DMS53 treated with DMSO at 0.1 percent for 48 hours (cell line): ENCODE measurements at regions not wholly inside any gene's neighbourhood (a gene's known extent, or its start where the extent isn't known, plus 50 kb on each side); places are given as distances from the start of the nearest gene placed in this dataset.
A peak's percentile ranks its signal among the peaks of the same experiment; 100 is the strongest.

Experiments
- DNase-seq: peaks from one replicate; lab custom pipeline; 2025; ENCODE audit not compliant: unreplicated experiment; lab: John Stamatoyannopoulos, UW

- DNase-seq = no peak
Observed at GRCh38 chrX:114332766-114333165, 251.1 kb upstream of the HTR2C start.

DNA sequence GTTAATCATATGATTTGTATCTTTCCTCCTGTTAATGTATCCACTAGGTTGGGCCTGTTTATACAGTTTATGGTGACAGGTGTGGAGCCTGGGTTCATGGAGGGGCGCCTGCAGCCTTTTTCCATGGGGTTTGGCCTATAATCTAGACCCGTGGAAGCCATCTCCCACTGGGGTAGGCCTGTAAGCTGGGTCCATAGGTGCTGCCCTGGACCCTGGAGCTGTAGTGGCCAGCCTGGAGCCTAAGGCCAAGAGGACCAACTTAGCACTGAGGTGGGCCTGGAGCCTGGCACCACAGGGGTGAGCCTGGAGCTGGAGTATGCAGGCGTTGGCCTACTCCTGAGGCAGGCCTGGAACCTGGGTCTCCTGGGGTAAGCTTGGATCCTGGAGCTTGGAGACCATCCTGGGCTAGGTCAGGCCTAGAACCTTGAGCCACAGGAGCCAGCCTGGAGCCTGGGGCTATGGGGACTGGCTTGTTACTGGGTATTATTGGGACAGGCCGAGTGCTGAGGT, 249.4 kb upstream of the HTR2C start:
- no peak for DNase-seq

- no peak for DNase-seq
Observed at GRCh38 chrX:114338870-114339269, 245.0 kb upstream of the HTR2C start.

GRCh38 chrX:114344756-114345349, 239.0 kb upstream of the HTR2C start:
- peak; percentile 30 for DNase-seq

GRCh38 chrX:114361076-114361725, 222.7 kb upstream of the HTR2C start:
- DNase-seq = no peak

GRCh38 chrX:114363346-114363745, 220.5 kb upstream of the HTR2C start:
- no peak for DNase-seq

GRCh38 chrX:114365065-114365834, 218.6 kb upstream of the HTR2C start:
- no peak for DNase-seq

DNA sequence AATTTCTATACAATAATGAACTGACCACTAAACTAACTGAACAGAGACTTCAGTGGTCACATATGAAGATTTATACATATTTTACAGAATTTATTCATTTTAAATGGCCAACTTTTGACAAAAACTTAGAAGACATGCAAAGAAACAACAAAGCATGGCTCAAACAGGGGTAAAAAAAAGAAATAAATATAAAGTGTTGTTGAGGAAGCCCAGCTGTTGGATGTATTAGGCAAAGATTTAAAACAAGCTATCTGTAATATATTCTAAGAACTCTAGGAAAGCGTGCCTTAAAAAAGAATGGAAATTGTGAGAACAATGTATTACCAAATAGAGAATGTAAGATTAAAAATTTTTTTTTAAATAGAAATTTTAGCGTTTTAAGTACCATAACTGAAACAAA, 210.9 kb upstream of the HTR2C start:
- no peak for DNase-seq

GRCh38 chrX:114390251-114390796, 193.6 kb upstream of the HTR2C start:
- DNase-seq = no peak
